HCT116 (cell line): ENCODE measurements at regions not wholly inside any gene's neighbourhood (a gene's known extent, or its start where the extent isn't known, plus 50 kb on each side); places are given as distances from the start of the nearest gene placed in this dataset.

Experiments
- ATAC-seq: fragments of 200-7000 bp; cut with Tn5 transposase; 2 replicates; pipeline ENCODE4 v1.9.1; 2020; ENCODE audit warnings: mild to moderate bottlenecking, moderate library complexity
- BruUV-seq: library from RNA; stranded (reverse); fragments of 400-500 nt; replicated peaks from 2 replicates; lab custom pipeline; 2021; lab: Mats Ljungman, UMichigan
- CTCF ChIA-PET: fragments of 300-600 bp; sonication (Branson Sonifier 250); formaldehyde crosslinking; loops from one replicate; lab custom pipeline; 2021; ENCODE audit warnings: antibody characterized with exemption; lab: Charles Lee
- POLR2A ChIA-PET: fragments of 300-600, 350-600 bp; sonication (Branson Sonifier 250); formaldehyde crosslinking; loops from one replicate; lab custom pipeline; 2021; ENCODE audit warnings: antibody characterized with exemption; lab: Charles Lee
- RAD21 ChIA-PET, 2 experiments: fragments of 300-600 bp; sonication (Branson Sonifier 250); formaldehyde crosslinking; loops; one replicate each; lab custom pipeline; 2023; ENCODE audit warnings: low total read pairs in 2 of 2; ENCODE audit not compliant: uncharacterized antibody in 2 of 2, unreplicated experiment in 2 of 2, low non-redundant PET in 1 of 2; lab: Charles Lee
- DNase-seq: peaks from one replicate; pipeline ENCODE4 v3.0.0-alpha.2; 2010; ENCODE audit warnings: low read depth, low spot score
- H2AFZ ChIP-seq: fragments of 200-600 bp; shearing (Covaris generic), sonication (generic); 2 replicates; pipeline ENCODE4 v1.6.1; 2017; ENCODE audit warnings: low read depth, mixed run types, mixed read lengths, antibody characterized with exemption, low read length; ENCODE audit not compliant: poor library complexity, severe bottlenecking
- H3K27ac ChIP-seq: 2 replicates; pipeline ENCODE4 v1.5.1; 2012; ENCODE audit warnings: low read depth, low read length
- H3K27me3 ChIP-seq: fragments of 200-600 bp; sonication (generic); 2 replicates; pipeline ENCODE4 v1.6.1; 2016; ENCODE audit warnings: mixed run types, low read length, mixed read lengths; ENCODE audit not compliant: insufficient read depth
- H3K36me3 ChIP-seq, 2 experiments: fragments of 200-500 bp in 1 of 2; fragments of 200-600 bp in 1 of 2; sonication (Bioruptor generic) in 1 of 2; sonication (generic) in 1 of 2; 2 replicates each; pipeline versions ENCODE4 v1.5.1 to v1.6.1; 2014 to 2016; ENCODE audit warnings: low read length in 2 of 2, inconsistent platforms in 1 of 2, mixed read lengths in 1 of 2, mixed run types in 1 of 2; ENCODE audit not compliant: insufficient read depth in 2 of 2, control insufficient read depth in 1 of 2
- H3K4me1 ChIP-seq, 2 experiments: fragments of 200-600 bp in 1 of 2; sonication (generic) in 1 of 2; 2 replicates each; pipeline versions ENCODE4 v1.5.1 to v1.6.1; 2012 to 2017; ENCODE audit warnings: low read length in 2 of 2, inconsistent platforms in 1 of 2, mild to moderate bottlenecking in 1 of 2, mixed read lengths in 1 of 2, mixed run types in 1 of 2, moderate library complexity in 1 of 2; ENCODE audit not compliant: insufficient read depth in 2 of 2, control insufficient read depth in 1 of 2
- H3K4me2 ChIP-seq: fragments of 200-600 bp; sonication (generic); 2 replicates; pipeline ENCODE4 v1.6.1; 2017; ENCODE audit warnings: mixed run types, low read length, mixed read lengths
- H3K4me3 ChIP-seq, 2 experiments: fragments of 200-600 bp in 1 of 2; sonication (generic) in 1 of 2; replicated peaks in 1 of 2; 2 replicates each; pipeline ENCODE4 v1.5.1; 2011 to 2016; ENCODE audit warnings: low read length in 2 of 2, control low read depth in 1 of 2, low read depth in 1 of 2, mild to moderate bottlenecking in 1 of 2, mixed read lengths in 1 of 2, mixed run types in 1 of 2
- H3K79me2 ChIP-seq: fragments of 200-600 bp; sonication (generic); 2 replicates; pipeline ENCODE4 v1.6.1; 2017; ENCODE audit warnings: mild to moderate bottlenecking, mixed run types, low read length, moderate library complexity, mixed read lengths; ENCODE audit not compliant: insufficient read depth
- H3K9ac ChIP-seq: fragments of 200-600 bp; sonication (generic); 2 replicates; pipeline ENCODE4 v1.6.1; 2016; ENCODE audit warnings: low read length, mixed read lengths
- H3K9me2 ChIP-seq: fragments of 200-600 bp; sonication (generic), shearing (Covaris generic); 2 replicates; pipeline ENCODE4 v1.6.1; 2017; ENCODE audit warnings: mixed run types, mild to moderate bottlenecking, moderate library complexity; ENCODE audit not compliant: insufficient read depth
- H3K9me3 ChIP-seq, 2 experiments: fragments of 200-500 bp in 1 of 2; fragments of 200-600 bp in 1 of 2; sonication (Bioruptor generic) in 1 of 2; sonication (generic) in 1 of 2; 2 replicates each; pipeline ENCODE4 v1.6.1; 2014 to 2017; ENCODE audit warnings: low read length in 2 of 2, mixed read lengths in 2 of 2, inconsistent platforms in 1 of 2, low read depth in 1 of 2, mild to moderate bottlenecking in 1 of 2, mixed run types in 1 of 2, moderate library complexity in 1 of 2; ENCODE audit not compliant: control insufficient read depth in 1 of 2, insufficient read depth in 1 of 2
- H4K20me1 ChIP-seq: fragments of 200-600 bp; sonication (generic), shearing (Covaris generic); 2 replicates; pipeline ENCODE4 v1.6.1; 2017; ENCODE audit warnings: mixed run types, mild to moderate bottlenecking, moderate library complexity; ENCODE audit not compliant: insufficient read depth
- CBX3 ChIP-seq: IDR thresholded peaks from 2 replicates; pipeline ENCODE4 v1.6.1; 2012; ENCODE audit warnings: low read depth
- ELF1 ChIP-seq: IDR thresholded peaks from 2 replicates; pipeline ENCODE4 v1.6.1; 2012; ENCODE audit warnings: low read depth, borderline replicate concordance
- FOSL1 ChIP-seq: IDR thresholded peaks from 2 replicates; pipeline ENCODE4 v1.6.1; 2012; ENCODE audit warnings: low read depth
- POLR2A ChIP-seq: IDR thresholded peaks from 2 replicates; pipeline ENCODE4 v1.7.0; 2011; ENCODE audit warnings: borderline replicate concordance; ENCODE audit not compliant: insufficient read depth, insufficient read length; ENCODE audit errors: extremely low read depth
- POLR2AphosphoS5 ChIP-seq: IDR thresholded peaks from 2 replicates; pipeline ENCODE4 v1.6.1; 2011; ENCODE audit warnings: mild to moderate bottlenecking, low read depth, low read length, moderate library complexity
- RAD21 ChIP-seq: IDR thresholded peaks from 2 replicates; pipeline ENCODE4 v1.6.1; 2012; ENCODE audit warnings: low read depth, mild to moderate bottlenecking
- SP1 ChIP-seq: IDR thresholded peaks from 2 replicates; pipeline ENCODE4 v1.6.1; 2012; ENCODE audit warnings: low read depth
- YY1 ChIP-seq: IDR thresholded peaks from 2 replicates; pipeline ENCODE4 v1.6.1; 2011; ENCODE audit warnings: low read length, low read depth, moderate library complexity, mild to moderate bottlenecking; ENCODE audit not compliant: insufficient replicate concordance; ENCODE audit errors: extremely low read depth
- ZNF274 ChIP-seq: fragments of 200-500 bp; sonication (Bioruptor generic); IDR thresholded peaks from 2 replicates; pipeline ENCODE4 v1.6.1; 2014; ENCODE audit warnings: mild to moderate bottlenecking, low read depth, low read length, inconsistent platforms
- intact Hi-C: fragments of 100-400 bp; cut with micrococcal nuclease; formaldehyde crosslinking; loops from 2 replicates; pipeline ENCODE4 v1.10.0; 2022
- TF ChIP-seq, protein P1 (sequence below): IDR thresholded peaks from 2 replicates; pipeline ENCODE4 v1.6.1; 2012
- TF ChIP-seq, protein P2 (sequence below), 3 experiments: fragments of 200-600 bp in 1 of 3; sonication (generic) in 1 of 3; IDR thresholded peaks in 2 of 3; conservative IDR thresholded peaks in 1 of 3; 2 replicates each; pipeline ENCODE4 v1.5.1; 2012 to 2017; ENCODE audit warnings: low read depth in 2 of 3, low read length in 2 of 3, antibody characterized with exemption in 1 of 3, borderline replicate concordance in 1 of 3, control low read depth in 1 of 3, mild to moderate bottlenecking in 1 of 3, mixed read lengths in 1 of 3, mixed run types in 1 of 3, moderate library complexity in 1 of 3; ENCODE audit not compliant: insufficient read depth in 1 of 3
- TF ChIP-seq, protein P3 (sequence below): IDR thresholded peaks from 2 replicates; pipeline ENCODE4 v1.6.1; 2011; ENCODE audit warnings: mild to moderate bottlenecking, low read length, moderate library complexity; ENCODE audit not compliant: insufficient replicate concordance; ENCODE audit errors: extremely low read depth
- TF ChIP-seq, protein P4 (sequence below): IDR thresholded peaks from 2 replicates; pipeline ENCODE4 v1.6.1; 2012; ENCODE audit warnings: low read depth
- TF ChIP-seq, protein P5 (sequence below): IDR thresholded peaks from 2 replicates; pipeline ENCODE4 v1.6.1; 2012

DNA sequence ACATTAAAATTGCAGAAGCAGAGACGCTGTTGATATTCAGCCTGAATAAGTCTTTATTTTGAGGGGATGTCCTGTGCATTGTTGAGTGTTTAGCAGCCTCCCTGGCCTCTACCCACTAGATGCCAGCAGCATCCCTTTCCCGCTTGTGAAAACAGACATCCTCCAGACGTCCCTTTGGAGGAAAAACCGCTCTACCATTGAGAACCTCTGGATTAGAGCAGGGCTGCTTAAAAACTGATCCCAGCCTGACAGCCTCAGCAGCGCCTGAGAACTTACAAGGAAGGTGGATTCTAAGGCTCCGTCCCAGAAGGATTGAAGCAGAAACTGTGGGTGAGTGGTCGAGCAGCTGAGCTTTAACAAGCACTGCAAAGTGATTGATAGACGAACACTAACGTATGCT lies 349.7 kb downstream of the CYRIA start (continued):
- TF ChIP-seq, protein P1, sequence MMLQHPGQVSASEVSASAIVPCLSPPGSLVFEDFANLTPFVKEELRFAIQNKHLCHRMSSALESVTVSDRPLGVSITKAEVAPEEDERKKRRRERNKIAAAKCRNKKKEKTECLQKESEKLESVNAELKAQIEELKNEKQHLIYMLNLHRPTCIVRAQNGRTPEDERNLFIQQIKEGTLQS, result no peak
- no peak for TF ChIP-seq POLR2A
- TF ChIP-seq, protein P2, sequence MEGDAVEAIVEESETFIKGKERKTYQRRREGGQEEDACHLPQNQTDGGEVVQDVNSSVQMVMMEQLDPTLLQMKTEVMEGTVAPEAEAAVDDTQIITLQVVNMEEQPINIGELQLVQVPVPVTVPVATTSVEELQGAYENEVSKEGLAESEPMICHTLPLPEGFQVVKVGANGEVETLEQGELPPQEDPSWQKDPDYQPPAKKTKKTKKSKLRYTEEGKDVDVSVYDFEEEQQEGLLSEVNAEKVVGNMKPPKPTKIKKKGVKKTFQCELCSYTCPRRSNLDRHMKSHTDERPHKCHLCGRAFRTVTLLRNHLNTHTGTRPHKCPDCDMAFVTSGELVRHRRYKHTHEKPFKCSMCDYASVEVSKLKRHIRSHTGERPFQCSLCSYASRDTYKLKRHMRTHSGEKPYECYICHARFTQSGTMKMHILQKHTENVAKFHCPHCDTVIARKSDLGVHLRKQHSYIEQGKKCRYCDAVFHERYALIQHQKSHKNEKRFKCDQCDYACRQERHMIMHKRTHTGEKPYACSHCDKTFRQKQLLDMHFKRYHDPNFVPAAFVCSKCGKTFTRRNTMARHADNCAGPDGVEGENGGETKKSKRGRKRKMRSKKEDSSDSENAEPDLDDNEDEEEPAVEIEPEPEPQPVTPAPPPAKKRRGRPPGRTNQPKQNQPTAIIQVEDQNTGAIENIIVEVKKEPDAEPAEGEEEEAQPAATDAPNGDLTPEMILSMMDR (IDR thresholded peaks at IDR 0.05 in 2 of 3, conservative IDR thresholded peaks at IDR 0.05 in 1 of 3; ENCODE audit: borderline replicate concordance in 1 of 3, insufficient read depth in 1 of 3, low read depth in 2 of 3, low read length in 2 of 3), result no peak
- TF ChIP-seq POLR2AphosphoS5, result no peak
- TF ChIP-seq, protein P3, sequence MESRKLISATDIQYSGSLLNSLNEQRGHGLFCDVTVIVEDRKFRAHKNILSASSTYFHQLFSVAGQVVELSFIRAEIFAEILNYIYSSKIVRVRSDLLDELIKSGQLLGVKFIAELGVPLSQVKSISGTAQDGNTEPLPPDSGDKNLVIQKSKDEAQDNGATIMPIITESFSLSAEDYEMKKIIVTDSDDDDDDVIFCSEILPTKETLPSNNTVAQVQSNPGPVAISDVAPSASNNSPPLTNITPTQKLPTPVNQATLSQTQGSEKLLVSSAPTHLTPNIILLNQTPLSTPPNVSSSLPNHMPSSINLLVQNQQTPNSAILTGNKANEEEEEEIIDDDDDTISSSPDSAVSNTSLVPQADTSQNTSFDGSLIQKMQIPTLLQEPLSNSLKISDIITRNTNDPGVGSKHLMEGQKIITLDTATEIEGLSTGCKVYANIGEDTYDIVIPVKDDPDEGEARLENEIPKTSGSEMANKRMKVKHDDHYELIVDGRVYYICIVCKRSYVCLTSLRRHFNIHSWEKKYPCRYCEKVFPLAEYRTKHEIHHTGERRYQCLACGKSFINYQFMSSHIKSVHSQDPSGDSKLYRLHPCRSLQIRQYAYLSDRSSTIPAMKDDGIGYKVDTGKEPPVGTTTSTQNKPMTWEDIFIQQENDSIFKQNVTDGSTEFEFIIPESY, result no peak

DNA sequence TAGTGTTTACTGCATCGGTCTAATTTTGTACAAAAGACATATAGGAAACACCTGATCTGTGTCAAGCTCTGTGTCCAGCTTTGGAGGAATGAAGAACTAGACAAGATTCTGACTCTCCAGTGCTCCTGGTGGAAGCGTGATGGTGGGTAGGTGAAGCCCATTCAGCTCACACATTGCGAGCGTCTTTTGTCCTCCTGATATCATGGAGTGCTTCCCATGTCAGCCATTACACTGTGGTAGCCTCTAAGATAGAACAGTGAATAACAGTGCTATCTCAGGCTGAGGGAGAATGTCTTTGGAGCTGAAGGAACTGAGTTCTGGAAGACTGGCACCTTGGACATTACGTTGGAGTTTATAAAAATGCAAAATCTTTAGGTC lies 350.2 kb downstream of the CYRIA start:
- ChIA-PET CTCF (no interaction called here), POLR2A (no interaction called here), RAD21 (no interaction called here)
- no peak overlapping the region for H3K27ac ChIP-seq
- TF ChIP-seq, protein P4, sequence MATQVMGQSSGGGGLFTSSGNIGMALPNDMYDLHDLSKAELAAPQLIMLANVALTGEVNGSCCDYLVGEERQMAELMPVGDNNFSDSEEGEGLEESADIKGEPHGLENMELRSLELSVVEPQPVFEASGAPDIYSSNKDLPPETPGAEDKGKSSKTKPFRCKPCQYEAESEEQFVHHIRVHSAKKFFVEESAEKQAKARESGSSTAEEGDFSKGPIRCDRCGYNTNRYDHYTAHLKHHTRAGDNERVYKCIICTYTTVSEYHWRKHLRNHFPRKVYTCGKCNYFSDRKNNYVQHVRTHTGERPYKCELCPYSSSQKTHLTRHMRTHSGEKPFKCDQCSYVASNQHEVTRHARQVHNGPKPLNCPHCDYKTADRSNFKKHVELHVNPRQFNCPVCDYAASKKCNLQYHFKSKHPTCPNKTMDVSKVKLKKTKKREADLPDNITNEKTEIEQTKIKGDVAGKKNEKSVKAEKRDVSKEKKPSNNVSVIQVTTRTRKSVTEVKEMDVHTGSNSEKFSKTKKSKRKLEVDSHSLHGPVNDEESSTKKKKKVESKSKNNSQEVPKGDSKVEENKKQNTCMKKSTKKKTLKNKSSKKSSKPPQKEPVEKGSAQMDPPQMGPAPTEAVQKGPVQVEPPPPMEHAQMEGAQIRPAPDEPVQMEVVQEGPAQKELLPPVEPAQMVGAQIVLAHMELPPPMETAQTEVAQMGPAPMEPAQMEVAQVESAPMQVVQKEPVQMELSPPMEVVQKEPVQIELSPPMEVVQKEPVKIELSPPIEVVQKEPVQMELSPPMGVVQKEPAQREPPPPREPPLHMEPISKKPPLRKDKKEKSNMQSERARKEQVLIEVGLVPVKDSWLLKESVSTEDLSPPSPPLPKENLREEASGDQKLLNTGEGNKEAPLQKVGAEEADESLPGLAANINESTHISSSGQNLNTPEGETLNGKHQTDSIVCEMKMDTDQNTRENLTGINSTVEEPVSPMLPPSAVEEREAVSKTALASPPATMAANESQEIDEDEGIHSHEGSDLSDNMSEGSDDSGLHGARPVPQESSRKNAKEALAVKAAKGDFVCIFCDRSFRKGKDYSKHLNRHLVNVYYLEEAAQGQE, result no peak
- TF ChIP-seq, protein P5, sequence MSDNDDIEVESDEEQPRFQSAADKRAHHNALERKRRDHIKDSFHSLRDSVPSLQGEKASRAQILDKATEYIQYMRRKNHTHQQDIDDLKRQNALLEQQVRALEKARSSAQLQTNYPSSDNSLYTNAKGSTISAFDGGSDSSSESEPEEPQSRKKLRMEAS, result no peak
- no peak for TF ChIP-seq ZNF274
- no peak for TF ChIP-seq YY1
- no peak for TF ChIP-seq RAD21
- no peak for TF ChIP-seq CBX3
- TF ChIP-seq ELF1, result no peak
- TF ChIP-seq FOSL1, result no peak
- TF ChIP-seq SP1, result no peak
- H3K36me3 ChIP-seq, result no peaks in the 10 kb centered on the region
- intact Hi-C loops, result no loop called here
- H3K27me3 ChIP-seq, result 0 out of 2 replicates have a peak, but pooled peaks cover 7% of the 10 kb centered on the region
- no peaks in the 10 kb centered on the region for H3K4me1 ChIP-seq
- BruUV-seq, result no TSS peak
- no peak overlapping the region for H3K9ac ChIP-seq
- no peak for DNase-seq
- H3K4me3 ChIP-seq, result no peak overlapping the region
- H3K9me3 ChIP-seq, result no peaks in the 10 kb centered on the region
- no peaks in the 10 kb centered on the region for H4K20me1 ChIP-seq
- no peaks in the 10 kb centered on the region for H3K9me2 ChIP-seq
- H2AFZ ChIP-seq, result no peak overlapping the region
- H3K79me2 ChIP-seq, result no peaks in the 10 kb centered on the region
- no peak overlapping the region for H3K4me2 ChIP-seq
- ATAC-seq, result no peak
